GM12874 (cell line): ENCODE measurements at regions not wholly inside any gene's neighbourhood (a gene's known extent, or its start where the extent isn't known, plus 50 kb on each side); places are given as distances from the start of the nearest gene placed in this dataset.

Experiments used
- TF ChIP-seq, protein P1 (sequence below): IDR thresholded peaks from 2 replicates; pipeline ENCODE4 v1.5.1; 2011; ENCODE audit warnings: low read depth, mild to moderate bottlenecking, control low read depth, low read length, moderate library complexity; ENCODE audit not compliant: insufficient read depth

DNA sequence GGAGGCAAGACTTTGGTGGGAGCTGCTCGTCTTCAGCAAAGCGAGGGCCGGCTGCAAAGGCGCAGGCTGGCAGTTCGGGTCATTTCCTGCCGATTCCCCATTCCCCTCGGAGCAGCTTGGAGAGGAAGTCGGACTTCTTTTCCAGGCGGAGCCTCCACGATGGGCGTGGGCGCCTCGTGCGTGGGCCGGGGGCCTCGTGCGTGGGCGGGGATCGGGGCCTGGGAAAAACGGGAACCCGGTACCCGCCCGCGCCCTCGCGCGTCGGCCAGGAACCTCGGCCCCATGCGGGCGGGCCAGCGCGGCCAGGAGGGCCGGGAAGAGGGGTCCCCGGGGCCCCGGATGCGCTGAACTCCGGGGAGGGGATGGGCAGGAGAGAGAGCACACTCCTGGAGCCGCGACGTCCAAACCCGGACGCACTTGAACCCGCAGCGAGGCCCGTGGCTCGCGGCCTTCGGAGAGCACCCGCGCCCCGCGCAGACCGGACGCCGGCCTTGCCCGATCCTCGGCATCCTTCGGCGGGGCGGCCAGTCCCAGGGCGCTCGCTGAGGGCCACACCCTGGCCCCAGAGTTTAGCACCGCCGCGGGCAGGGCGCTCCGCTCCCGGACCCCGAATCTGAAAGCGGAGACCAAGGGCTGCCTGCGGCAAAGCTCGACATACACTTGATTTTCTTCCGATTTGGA lies 368.4 kb downstream of the MTX2 start:
- TF ChIP-seq, protein P1, sequence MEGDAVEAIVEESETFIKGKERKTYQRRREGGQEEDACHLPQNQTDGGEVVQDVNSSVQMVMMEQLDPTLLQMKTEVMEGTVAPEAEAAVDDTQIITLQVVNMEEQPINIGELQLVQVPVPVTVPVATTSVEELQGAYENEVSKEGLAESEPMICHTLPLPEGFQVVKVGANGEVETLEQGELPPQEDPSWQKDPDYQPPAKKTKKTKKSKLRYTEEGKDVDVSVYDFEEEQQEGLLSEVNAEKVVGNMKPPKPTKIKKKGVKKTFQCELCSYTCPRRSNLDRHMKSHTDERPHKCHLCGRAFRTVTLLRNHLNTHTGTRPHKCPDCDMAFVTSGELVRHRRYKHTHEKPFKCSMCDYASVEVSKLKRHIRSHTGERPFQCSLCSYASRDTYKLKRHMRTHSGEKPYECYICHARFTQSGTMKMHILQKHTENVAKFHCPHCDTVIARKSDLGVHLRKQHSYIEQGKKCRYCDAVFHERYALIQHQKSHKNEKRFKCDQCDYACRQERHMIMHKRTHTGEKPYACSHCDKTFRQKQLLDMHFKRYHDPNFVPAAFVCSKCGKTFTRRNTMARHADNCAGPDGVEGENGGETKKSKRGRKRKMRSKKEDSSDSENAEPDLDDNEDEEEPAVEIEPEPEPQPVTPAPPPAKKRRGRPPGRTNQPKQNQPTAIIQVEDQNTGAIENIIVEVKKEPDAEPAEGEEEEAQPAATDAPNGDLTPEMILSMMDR = no peak

DNA sequence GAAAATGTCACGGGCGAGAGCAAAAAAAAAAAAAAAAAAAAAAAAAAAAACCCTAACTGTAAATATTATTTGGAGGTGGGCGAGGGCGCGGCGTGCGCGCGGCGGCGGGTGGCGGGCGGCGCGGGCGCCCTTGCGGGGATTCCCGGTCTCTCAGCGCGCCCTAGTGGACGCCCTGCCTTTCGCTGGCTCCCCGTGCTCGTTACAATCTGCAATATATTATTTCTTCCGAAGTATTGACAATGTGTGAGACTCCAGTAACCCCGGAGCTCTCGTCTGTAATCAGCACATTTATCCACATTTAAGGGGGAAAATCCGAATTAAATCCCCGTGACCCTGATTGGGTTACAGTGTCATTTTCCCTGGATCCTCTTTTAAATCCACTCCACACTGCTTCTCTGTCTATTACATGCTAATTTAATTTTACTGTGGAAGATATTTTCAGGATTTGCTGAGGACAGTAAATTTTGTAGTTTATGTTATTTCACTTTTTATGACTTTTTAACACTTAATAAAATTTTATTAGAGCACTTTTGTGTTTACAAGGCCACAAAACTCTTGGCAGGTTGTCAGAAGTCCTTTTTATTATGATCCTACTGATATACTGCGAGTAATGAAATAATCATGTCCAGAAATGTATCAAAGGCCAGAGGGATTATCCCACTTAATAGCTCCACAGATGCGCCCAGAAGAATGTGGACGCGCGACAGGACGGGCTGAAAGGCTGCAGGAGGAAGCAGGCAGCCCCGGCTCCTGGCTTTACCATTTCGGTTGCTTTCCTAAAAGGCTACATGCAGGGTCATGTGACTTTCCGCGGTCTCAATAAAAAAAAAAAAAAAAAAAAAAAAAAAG lies 369.1 kb downstream of the MTX2 start:
- TF ChIP-seq, protein P1 = peak; percentile 65

DNA sequence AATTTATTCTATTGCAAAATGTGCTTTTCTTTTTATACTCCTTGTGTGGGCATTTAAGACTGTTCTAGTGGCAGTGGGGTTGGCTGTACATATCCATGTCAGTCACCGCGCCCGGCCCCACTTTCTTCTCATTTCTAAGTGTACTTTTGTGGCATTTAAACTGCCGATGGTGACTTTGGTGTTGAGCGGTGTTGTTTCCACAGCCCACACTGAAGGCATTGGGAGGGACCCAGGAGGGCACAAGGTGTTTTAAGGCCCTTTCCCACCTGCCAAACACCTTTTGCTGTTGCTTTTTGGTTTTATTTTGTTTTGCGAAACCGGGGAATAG lies 369.7 kb downstream of the MTX2 start:
- TF ChIP-seq, protein P1 = no peak

DNA sequence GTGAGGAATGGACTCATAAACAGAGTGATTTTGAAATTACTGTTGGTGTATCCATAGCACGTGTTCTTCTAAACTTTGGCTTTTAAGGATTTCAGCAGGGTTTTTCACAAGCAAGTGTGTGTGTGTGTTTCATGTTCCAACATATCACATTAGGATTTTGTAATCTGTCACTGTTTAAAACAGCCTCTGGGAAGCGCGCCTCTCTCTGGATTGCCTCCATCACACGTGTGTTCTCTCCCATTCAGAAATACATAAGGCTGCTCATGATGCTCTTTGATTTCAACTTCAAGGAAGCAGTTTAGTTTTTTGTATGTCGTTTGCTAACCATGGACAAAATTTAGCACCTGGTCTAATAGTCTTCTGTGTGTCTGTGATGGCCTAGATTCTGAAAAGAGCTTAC lies 370.4 kb downstream of the MTX2 start:
- TF ChIP-seq, protein P1 = no peak

DNA sequence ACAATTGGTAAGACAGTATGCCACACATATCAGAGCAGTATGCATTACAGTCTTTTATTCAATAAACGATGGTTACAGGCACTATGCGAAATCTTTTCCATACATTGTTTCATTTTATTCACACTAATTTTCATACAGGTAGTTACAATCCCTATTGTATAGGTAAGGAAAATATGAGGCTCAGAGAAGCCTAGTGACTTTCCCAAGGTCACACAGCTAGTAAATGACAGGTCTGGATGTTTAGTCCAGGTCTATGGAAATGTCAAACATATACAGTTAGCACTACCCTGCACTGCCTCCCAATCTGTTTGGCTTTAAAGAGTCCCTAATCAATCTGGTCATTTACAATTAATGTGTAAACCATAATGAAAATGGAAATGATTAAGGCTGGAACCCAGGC lies 372.2 kb downstream of the MTX2 start:
- TF ChIP-seq, protein P1 = no peak

DNA sequence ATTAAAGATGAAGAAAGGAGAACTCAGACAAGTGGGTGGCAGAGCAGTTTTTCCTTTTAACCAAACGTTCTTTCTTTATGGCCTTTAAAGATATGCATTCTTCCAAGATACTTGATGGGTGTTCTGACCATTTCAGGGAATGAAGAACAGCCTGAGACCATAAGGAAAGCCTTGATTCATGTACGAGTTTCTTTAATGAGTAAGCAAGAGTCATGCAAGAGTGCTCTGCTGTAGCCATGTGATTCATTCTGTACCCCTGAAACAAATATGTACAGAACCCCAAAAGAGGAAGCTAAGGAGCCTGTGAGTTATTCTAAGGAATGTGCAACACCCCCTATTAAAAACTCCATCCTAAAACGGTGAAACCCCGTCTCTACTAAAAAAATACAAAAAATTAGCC lies 372.8 kb downstream of the MTX2 start:
- TF ChIP-seq, protein P1 = no peak

DNA sequence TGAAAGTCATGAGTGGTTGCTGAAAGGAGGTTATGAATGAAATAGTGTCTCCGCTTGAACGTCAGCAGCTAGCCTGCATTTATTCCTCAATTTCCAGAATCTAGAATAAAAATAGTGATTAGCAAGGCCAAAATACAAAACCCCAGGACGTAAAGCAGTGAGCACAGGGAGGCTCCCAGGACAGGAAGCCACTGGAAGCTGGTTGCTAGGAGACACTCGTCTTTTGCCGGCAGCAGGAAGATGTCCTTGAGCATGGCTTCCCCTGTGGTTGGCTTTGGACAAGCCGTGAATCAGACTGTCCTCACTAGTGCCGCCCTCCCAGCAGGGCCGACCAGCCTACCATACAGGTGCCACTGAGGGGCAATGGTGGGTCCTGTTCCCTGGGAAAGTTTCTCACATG lies 374.4 kb downstream of the MTX2 start:
- TF ChIP-seq, protein P1 = no peak
